ENCODE measurements at regions not wholly inside any gene's neighbourhood (a gene's known extent, or its start where the extent isn't known, plus 50 kb on each side); places are given as distances from the start of the nearest gene placed in this dataset.

GRCh38 chr6:1176567-1176966, 135.3 kb upstream of the FOXQ1 start:
- no peak for TF ChIP-seq CBX3 (IDR thresholded peaks at IDR 0.05; ENCODE audit: low read depth)
- TF ChIP-seq FOSL1 (IDR thresholded peaks at IDR 0.05; ENCODE audit: low read depth) = no peak
- no peak for TF ChIP-seq POLR2A (IDR thresholded peaks at IDR 0.05; ENCODE audit: borderline replicate concordance, extremely low read depth, insufficient read depth, insufficient read length)
- no peak for TF ChIP-seq MAX (IDR thresholded peaks at IDR 0.05)
- TF ChIP-seq, protein P1, sequence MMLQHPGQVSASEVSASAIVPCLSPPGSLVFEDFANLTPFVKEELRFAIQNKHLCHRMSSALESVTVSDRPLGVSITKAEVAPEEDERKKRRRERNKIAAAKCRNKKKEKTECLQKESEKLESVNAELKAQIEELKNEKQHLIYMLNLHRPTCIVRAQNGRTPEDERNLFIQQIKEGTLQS (IDR thresholded peaks at IDR 0.05) = no peak
- no peak for TF ChIP-seq ELF1 (IDR thresholded peaks at IDR 0.05; ENCODE audit: borderline replicate concordance, low read depth)
- no peak for TF ChIP-seq EGR1 (IDR thresholded peaks at IDR 0.05; ENCODE audit: low read depth)
- TF ChIP-seq CTCF (IDR thresholded peaks at IDR 0.05 in 2 of 3, conservative IDR thresholded peaks at IDR 0.05 in 1 of 3; ENCODE audit: borderline replicate concordance in 1 of 3, insufficient read depth in 1 of 3, low read depth in 2 of 3, low read length in 2 of 3) = no peak
- TF ChIP-seq JUND (IDR thresholded peaks at IDR 0.05) = no peak
- TF ChIP-seq ZFX (IDR thresholded peaks at IDR 0.05) = no peak
- no peak for TF ChIP-seq EZH2phosphoT487 (IDR thresholded peaks at IDR 0.05; ENCODE audit: borderline replicate concordance)
- no peak for TF ChIP-seq ZNF274 (IDR thresholded peaks at IDR 0.05; ENCODE audit: low read depth, low read length)
- no peak for TF ChIP-seq CEBPB (IDR thresholded peaks at IDR 0.05; ENCODE audit: low read depth)
- no peak for TF ChIP-seq SRF (IDR thresholded peaks at IDR 0.05; ENCODE audit: low read depth)
- no peak for TF ChIP-seq TCF7L2 (IDR thresholded peaks at IDR 0.05; ENCODE audit: borderline replicate concordance, extremely low read depth, insufficient read depth, insufficient read length)
- TF ChIP-seq, protein P2, sequence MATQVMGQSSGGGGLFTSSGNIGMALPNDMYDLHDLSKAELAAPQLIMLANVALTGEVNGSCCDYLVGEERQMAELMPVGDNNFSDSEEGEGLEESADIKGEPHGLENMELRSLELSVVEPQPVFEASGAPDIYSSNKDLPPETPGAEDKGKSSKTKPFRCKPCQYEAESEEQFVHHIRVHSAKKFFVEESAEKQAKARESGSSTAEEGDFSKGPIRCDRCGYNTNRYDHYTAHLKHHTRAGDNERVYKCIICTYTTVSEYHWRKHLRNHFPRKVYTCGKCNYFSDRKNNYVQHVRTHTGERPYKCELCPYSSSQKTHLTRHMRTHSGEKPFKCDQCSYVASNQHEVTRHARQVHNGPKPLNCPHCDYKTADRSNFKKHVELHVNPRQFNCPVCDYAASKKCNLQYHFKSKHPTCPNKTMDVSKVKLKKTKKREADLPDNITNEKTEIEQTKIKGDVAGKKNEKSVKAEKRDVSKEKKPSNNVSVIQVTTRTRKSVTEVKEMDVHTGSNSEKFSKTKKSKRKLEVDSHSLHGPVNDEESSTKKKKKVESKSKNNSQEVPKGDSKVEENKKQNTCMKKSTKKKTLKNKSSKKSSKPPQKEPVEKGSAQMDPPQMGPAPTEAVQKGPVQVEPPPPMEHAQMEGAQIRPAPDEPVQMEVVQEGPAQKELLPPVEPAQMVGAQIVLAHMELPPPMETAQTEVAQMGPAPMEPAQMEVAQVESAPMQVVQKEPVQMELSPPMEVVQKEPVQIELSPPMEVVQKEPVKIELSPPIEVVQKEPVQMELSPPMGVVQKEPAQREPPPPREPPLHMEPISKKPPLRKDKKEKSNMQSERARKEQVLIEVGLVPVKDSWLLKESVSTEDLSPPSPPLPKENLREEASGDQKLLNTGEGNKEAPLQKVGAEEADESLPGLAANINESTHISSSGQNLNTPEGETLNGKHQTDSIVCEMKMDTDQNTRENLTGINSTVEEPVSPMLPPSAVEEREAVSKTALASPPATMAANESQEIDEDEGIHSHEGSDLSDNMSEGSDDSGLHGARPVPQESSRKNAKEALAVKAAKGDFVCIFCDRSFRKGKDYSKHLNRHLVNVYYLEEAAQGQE (IDR thresholded peaks at IDR 0.05; ENCODE audit: low read depth) = no peak
- TF ChIP-seq, protein P3, sequence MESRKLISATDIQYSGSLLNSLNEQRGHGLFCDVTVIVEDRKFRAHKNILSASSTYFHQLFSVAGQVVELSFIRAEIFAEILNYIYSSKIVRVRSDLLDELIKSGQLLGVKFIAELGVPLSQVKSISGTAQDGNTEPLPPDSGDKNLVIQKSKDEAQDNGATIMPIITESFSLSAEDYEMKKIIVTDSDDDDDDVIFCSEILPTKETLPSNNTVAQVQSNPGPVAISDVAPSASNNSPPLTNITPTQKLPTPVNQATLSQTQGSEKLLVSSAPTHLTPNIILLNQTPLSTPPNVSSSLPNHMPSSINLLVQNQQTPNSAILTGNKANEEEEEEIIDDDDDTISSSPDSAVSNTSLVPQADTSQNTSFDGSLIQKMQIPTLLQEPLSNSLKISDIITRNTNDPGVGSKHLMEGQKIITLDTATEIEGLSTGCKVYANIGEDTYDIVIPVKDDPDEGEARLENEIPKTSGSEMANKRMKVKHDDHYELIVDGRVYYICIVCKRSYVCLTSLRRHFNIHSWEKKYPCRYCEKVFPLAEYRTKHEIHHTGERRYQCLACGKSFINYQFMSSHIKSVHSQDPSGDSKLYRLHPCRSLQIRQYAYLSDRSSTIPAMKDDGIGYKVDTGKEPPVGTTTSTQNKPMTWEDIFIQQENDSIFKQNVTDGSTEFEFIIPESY (IDR thresholded peaks at IDR 0.05; ENCODE audit: extremely low read depth, insufficient replicate concordance, low read length) = no peak
- TF ChIP-seq RAD21 (IDR thresholded peaks at IDR 0.05; ENCODE audit: low read depth) = no peak
- TF ChIP-seq SIN3A (IDR thresholded peaks at IDR 0.05; ENCODE audit: low read depth) = no peak
- no peak overlapping the region for H2AFZ ChIP-seq (ENCODE audit: low read depth, low read length, poor library complexity, severe bottlenecking)
- H3K4me2 ChIP-seq (ENCODE audit: low read length) = no peak overlapping the region
- no peak overlapping the region for H3K9ac ChIP-seq (ENCODE audit: low read length)
- no peaks in the 10 kb centered on the region for H3K9me2 ChIP-seq (ENCODE audit: insufficient read depth)
- H3K79me2 ChIP-seq (ENCODE audit: insufficient read depth, low read length) = no peaks in the 10 kb centered on the region
- ChIA-PET POLR2A (no interaction called here), CTCF (no interaction called here), RAD21 (ENCODE audit: low non-redundant PET in 1 of 2, low total read pairs in 2 of 2, uncharacterized antibody in 2 of 2, unreplicated experiment in 2 of 2) (no interaction called here)
- no peaks in the 10 kb centered on the region for H3K36me3 ChIP-seq (ENCODE audit: control insufficient read depth in 1 of 2, insufficient read depth in 2 of 2, low read length in 2 of 2)
- no TSS peak for BruUV-seq (replicated peaks)
- ATAC-seq (no peak), DNase-seq (ENCODE audit: low read depth, low spot score) (no peak)
- no peaks in the 10 kb centered on the region for H3K4me1 ChIP-seq (ENCODE audit: control insufficient read depth in 1 of 2, insufficient read depth in 2 of 2, low read length in 2 of 2)
- H3K9me3 ChIP-seq (ENCODE audit: control insufficient read depth in 1 of 2, insufficient read depth in 1 of 2, low read depth in 1 of 2, low read length in 2 of 2) = no peaks in the 10 kb centered on the region
- H3K27ac ChIP-seq (ENCODE audit: low read depth, low read length) = no peak overlapping the region
- H4K20me1 ChIP-seq (ENCODE audit: insufficient read depth) = no peaks in the 10 kb centered on the region
- intact Hi-C loops (cut with micrococcal nuclease) = no loop called here
- no peaks in the 10 kb centered on the region for H3K27me3 ChIP-seq (ENCODE audit: insufficient read depth, low read length)
- no peak overlapping the region for H3K4me3 ChIP-seq (replicated peaks in 1 of 2; ENCODE audit: low read depth in 1 of 2, low read length in 2 of 2)
